NCI-H446 (cell line): ENCODE measurements at regions not wholly inside any gene's neighbourhood (a gene's known extent, or its start where the extent isn't known, plus 50 kb on each side); places are given as distances from the start of the nearest gene placed in this dataset.

Source experiments
- DNase-seq, 2 experiments: peaks; one replicate each; lab custom pipeline; 2025; lab: John Stamatoyannopoulos, UW

GRCh38 chr2:117645458-117645857, 169.0 kb upstream of the DDX18 start:
- no peak for DNase-seq

- no peak for DNase-seq
Measured at GRCh38 chr2:117646099-117646498, 168.4 kb upstream of the DDX18 start.

- no peak for DNase-seq
Measured at GRCh38 chr2:117646872-117647271, 167.6 kb upstream of the DDX18 start.

GRCh38 chr2:117656546-117656945, 157.9 kb upstream of the DDX18 start:
- no peak for DNase-seq

GRCh38 chr2:117661619-117662018, 152.9 kb upstream of the DDX18 start:
- no peak for DNase-seq

GRCh38 chr2:117674172-117674571, 140.3 kb upstream of the DDX18 start:
- DNase-seq = no peak

GRCh38 chr2:117679952-117680351, 134.5 kb upstream of the DDX18 start:
- DNase-seq = no peak

GRCh38 chr2:117684919-117685318, 129.6 kb upstream of the DDX18 start:
- DNase-seq = no peak

- DNase-seq = no peak
Measured at GRCh38 chr2:117686699-117687098, 127.8 kb upstream of the DDX18 start.

GRCh38 chr2:117691595-117691994, 122.9 kb upstream of the DDX18 start:
- DNase-seq = no peak

- no peak for DNase-seq
Measured at GRCh38 chr2:117692001-117692763, 122.3 kb upstream of the DDX18 start.

- no peak for DNase-seq
Measured at GRCh38 chr2:117693154-117693553, 121.3 kb upstream of the DDX18 start.

GRCh38 chr2:117693651-117694050, 120.8 kb upstream of the DDX18 start:
- DNase-seq = no peak

- no peak for DNase-seq
Measured at GRCh38 chr2:117698287-117698686, 116.2 kb upstream of the DDX18 start.

- DNase-seq = no peak
Measured at GRCh38 chr2:117698819-117699218, 115.7 kb upstream of the DDX18 start.

- no peak for DNase-seq
Measured at GRCh38 chr2:117700471-117700870, 114.0 kb upstream of the DDX18 start.

- DNase-seq = no peak
Measured at GRCh38 chr2:117701365-117701764, 113.1 kb upstream of the DDX18 start.

GRCh38 chr2:117702098-117702497, 112.4 kb upstream of the DDX18 start:
- no peak for DNase-seq

GRCh38 chr2:117703858-117704257, 110.6 kb upstream of the DDX18 start:
- no peak for DNase-seq

- no peak for DNase-seq
Measured at GRCh38 chr2:117704818-117705217, 109.7 kb upstream of the DDX18 start.

GRCh38 chr2:117707874-117708273, 106.6 kb upstream of the DDX18 start:
- DNase-seq = no peak

- no peak for DNase-seq
Measured at GRCh38 chr2:117712684-117713083, 101.8 kb upstream of the DDX18 start.

- no peak for DNase-seq
Measured at GRCh38 chr2:117714110-117714509, 100.4 kb upstream of the DDX18 start.

GRCh38 chr2:117714745-117715417, 99.6 kb upstream of the DDX18 start:
- DNase-seq = no peak
